Fibroblast of peridontal ligament (primary cell): ENCODE measurements at regions not wholly inside any gene's neighbourhood (a gene's known extent, or its start where the extent isn't known, plus 50 kb on each side); places are given as distances from the start of the nearest gene placed in this dataset.
"Not testable (repeated sequence)": the region's sequence is repeated elsewhere in the genome, so short reads cannot be mapped to it uniquely, and the experiment has no call there.

Experiments used
- DNase-seq: peaks from one replicate; pipeline ENCODE4 v3.0.0-alpha.2; 2010; ENCODE audit errors: extremely low read depth

DNA sequence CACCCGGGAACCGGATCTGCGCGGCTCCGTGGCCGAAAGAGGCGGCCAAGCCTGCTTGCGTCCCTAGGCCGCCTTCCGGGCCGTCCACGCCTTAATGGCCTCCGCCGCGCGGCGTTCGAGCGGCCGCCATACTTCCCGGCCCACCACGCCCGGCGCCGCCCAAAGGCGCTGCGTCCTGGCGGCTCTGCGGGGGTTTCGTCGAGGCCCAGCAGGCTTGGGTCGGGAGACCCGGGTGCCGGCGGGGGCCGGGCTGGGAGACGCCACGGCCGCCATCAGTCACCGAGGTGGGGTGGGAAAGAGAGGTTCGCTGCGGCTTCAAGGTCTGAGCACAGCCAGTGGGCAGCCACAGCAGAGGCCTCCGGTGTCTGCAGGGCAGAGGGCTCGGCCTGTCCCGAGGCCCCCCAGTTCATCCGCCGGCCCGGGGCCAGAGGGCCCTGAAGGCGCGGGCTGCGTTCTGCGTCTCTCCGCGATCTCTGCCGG is 545.8 kb upstream of the CDH10 start:
- no peak for DNase-seq

DNA sequence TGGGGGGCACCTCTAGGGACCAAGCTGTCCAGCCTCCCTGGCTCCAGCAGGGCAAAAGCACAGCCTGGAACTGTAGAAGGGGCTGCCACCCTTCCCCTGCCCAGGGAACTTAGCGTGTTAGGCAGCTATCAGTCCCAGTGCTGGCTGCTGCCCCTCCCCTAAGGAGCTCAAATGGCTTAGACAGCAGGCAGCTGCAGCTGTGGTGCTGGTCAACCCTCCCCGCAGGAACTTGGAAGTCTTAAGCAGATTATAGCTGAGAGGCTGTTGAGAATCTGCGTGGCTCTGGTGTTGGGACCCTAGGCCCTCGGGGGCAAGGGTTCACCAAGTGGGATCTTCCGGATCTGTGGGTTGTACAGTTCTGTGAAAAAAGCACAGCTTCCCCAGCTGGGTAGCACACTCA is 536.5 kb upstream of the CDH10 start:
- no peak for DNase-seq

- not testable (repeated sequence) for DNase-seq
Measured at GRCh38 chr5:25162616-25163015, 517.8 kb upstream of the CDH10 start.

DNA sequence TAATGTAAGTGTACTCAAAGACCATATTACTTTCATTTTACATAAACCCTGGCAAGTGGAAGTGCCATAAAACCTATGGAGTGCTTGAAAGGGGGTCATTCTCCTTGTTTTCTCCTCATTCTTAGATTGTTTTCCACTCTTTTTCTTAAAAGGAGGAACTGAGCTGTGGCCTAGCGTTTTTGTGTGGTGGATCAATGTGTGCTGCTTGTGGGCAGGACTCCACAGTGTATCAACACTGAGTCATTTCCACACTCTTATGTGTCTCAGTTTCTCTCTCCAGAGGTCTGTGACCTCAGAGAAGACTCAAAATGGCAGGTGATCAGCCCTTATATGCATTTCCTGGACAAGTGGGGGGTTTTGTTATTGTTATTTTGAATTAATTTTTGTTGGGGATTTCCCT is 516.1 kb upstream of the CDH10 start:
- no peak for DNase-seq

DNA sequence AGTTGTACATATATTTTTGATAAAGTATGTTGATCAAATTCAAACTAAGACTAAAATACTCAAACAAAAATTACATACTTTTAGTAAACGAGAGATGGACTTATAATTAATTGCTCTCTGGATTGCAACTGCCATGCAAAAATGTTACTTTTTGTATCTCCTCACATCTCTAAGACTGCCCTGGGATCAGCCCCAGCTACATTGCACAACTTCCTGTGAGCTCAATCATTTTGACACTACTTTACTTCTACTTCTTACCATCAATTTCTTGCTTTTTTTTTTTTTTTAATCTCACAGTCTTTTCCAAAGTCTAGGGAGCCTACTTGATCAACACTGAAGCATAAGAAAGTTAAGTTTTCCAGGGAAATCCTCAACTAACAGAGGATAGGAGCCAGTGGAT is 506.0 kb upstream of the CDH10 start:
- no peak for DNase-seq

GRCh38 chr5:25128606-25129005 is 483.8 kb upstream of the CDH10 start:
- no peak for DNase-seq

GRCh38 chr5:25119650-25120049 is 474.9 kb upstream of the CDH10 start:
- DNase-seq = no peak

DNA sequence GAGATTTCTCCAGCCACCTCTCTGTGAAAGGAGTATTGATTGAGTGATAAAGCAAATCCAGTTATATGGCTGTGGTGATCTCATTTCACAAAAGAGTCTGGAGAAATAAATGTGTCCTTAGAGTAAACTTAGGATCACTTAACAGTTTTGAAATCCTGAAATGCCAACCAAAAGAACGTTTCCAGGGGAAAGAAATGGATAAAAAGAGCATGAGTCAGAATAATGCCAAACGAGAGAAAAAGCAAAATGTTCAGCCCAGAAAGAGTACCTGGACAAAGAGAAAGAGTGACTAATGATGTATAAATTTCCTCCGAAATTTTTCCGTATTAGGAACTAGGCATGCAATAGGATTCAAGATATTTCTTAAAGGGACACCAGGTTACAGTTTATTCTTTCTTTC is 463.1 kb upstream of the CDH10 start:
- DNase-seq = no peak

DNA sequence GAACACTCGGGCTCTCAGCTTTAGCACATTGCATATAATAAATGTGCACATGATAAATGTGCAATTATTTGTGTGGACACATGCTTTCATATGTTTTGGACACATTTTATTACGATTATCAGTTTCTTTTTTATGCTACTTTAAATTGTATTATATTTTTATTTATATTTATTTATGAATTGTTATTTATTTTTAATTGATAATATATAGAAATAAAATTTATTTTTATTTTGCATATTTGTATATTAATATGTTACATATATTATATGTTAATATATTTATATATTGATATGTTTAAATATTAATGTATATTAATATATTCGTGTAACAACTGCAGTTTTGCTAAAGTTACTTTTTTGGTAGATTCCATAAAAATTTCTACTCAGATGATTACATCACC is 454.8 kb upstream of the CDH10 start:
- DNase-seq = no peak

DNA sequence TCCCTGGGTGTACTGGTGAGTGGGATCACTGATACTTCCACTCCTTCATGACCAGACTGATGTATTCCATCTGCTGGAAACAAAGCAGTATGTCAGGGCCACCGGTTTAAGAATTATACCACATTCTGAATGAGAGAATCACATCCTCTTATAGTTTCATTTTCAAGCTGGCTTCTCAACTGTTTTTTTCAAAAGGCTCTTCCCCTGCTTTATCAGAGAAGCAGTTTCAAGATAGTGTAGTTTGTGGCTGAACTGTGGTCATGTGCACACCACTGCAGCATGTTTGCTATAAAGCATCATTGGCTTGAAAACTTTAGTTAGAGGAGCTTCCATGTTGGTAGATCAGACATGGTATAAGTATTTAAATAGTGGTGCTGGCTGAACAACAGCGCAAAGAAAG is 450.5 kb upstream of the CDH10 start:
- no peak for DNase-seq

DNA sequence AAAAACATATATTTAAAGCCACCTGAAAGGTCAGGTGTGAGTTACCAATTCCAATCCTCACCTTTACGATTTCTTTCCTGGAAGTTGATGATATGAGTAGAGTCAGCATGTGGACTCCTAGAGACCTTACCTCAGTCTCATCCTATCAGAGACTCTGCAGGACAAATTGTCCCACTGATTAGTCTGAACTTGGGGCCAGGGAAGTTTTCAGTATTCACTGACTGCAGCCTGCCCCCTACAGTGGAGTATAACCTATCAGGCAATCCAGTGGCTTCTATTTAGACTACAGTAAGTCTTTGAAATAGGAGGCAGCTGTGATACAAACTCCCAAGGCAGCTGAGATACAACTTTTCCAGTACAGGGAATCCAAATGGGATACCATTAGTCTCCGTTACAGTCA is 449.4 kb upstream of the CDH10 start:
- no peak for DNase-seq

DNA sequence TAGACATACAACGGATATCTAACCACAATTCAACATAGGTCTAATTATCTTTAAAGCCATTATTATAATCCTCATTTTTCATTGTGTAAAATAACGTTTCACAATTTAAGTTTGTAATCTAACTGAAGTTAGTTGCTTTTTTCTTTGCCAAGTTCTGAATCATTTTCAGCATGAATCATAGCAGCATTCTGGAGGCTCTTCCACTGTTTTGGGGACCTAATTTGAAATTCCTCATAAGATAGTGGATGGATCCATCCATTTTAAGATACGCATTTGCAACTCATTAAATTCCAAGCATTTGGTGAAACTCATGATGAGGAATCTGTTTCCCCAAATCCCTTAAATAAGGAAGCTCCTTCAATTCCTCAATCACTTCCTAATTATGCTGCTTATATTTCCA is 447.1 kb upstream of the CDH10 start:
- DNase-seq = no peak

DNA sequence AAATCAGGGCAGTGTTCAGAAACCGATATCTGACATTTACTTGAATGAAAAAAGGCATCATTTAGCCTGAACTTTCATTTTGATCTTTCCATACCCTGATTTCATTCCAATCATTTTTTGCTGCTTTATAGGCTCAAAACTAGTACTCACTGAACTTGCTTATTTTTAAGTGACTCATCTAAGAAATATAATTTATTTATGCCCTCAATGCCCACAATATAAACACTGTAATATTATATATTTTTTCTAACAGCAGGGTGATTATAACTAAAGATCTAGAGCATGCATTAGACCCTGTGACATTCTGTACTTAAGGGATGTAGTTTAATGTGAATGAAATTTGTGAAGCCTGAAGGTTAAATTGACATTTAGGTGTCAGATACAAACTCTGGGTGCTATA is 446.1 kb upstream of the CDH10 start:
- DNase-seq = no peak

- DNase-seq = no peak
Measured at GRCh38 chr5:25090275-25090674, 445.5 kb upstream of the CDH10 start.

DNA sequence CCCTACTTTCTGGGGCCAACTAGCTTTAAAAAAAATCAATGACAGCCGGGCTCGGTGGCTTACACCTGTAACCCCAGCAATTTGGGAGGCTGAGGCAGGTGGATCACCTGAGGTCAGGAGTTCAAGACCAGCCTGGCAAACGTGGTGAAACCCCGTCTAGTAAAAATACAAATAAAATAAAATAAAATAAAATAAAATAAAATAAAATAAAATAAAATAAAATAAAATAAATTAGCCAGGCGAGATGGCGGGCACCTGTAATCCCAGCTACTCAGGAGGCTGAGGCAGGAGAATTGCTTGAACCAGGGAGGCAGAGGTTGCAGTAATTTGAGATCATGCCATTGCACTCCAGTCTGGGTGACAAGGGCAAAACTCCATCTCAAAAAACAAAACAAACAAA is 443.9 kb upstream of the CDH10 start:
- not testable (repeated sequence) for DNase-seq

GRCh38 chr5:25083261-25083660 is 438.5 kb upstream of the CDH10 start:
- DNase-seq = not testable (repeated sequence)

GRCh38 chr5:25066239-25066638 is 421.5 kb upstream of the CDH10 start:
- DNase-seq = no peak

DNA sequence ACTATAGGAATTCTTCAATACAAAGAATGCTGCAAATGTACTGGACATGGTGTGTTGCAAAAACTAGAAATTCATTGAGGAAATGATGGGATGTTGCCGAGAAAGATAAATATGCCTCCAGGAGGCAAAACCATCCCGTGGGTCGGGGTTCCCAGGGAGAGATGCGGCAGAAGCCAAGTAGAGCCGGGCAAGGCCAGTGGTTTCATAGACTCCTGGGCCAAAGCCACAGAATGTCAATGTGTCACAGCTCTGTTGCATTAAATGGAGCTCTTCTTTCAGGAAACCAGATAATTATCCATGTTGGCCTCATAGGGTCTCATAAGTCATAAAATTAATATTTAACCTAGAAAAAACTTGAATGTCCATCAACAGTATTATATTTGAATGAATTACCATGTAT is 419.5 kb upstream of the CDH10 start:
- no peak for DNase-seq

DNA sequence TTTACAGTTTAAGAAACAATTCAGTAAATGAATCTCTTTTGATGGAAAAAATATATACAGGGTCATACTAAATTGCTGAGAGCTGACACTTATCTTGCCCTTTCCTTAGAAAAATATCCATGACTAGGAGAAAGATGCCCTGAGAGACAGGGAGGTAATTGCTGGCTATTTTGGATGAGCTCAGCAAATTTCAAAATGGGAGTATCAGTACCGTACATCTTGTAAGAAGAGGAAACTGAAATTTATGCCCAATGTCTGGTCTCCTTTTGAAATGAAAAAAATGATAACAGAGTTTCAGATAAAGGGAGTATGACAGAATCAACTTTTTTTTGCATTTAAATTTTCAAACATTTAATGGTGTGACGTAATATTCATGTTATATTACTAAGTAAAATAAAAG is 415.8 kb upstream of the CDH10 start:
- no peak for DNase-seq

DNA sequence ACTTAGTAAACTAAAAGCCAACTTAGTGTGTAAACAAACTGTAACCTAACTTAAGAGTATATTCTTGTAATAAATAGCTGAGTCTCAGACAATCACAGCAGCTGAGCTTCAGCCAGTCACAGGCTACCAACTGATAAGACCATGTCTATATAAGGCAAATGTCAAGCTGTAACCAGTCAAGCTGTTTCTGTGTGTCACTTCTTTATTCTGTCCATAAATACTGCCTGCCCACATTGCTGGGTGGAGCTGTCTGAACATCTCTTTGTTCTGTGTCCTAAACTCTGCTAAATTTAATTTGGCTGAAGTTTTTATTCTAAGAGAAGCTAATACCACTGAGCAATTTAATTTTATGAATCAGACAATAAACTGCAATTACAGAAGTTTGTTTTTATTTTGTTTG is 412.1 kb upstream of the CDH10 start:
- no peak for DNase-seq

DNA sequence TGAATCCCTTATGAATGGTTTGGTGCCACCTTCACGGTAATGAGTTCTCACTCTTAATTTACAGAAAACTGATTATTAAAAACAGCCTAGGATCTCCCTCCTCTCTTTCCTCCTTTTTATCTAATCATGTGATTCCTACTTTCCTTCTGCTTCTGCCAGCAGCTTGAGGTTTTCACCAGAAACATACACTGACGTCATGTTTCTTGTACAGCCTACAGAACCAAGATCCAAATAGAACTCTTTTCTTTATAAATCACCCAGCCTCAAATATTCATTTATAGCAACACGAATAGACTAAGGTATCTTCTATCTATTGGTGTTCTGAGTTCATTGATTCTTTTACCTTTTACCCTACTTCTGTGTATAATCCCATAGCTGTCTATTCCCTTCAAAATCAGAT is 388.9 kb upstream of the CDH10 start:
- no peak for DNase-seq

- DNase-seq = no peak
Measured at GRCh38 chr5:25029004-25029403, 384.2 kb upstream of the CDH10 start.

DNA sequence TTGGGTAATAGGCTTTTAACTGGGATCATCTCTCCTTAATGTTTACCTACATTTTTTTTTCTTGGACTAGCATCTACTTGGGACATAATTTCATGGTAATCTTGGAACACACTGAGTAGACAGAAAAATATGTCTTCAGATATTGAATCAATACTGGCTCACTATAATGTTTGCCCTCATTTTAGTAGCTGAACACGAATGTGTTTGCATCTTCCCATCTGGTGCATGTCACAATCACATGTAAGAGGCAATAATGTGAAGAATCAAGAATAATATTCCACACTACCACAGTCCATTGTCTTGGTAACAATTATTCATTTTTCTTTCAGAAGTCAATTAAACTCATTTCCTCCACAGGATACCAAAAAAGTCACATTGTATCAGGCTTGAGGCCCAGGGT is 382.7 kb upstream of the CDH10 start:
- no peak for DNase-seq

DNA sequence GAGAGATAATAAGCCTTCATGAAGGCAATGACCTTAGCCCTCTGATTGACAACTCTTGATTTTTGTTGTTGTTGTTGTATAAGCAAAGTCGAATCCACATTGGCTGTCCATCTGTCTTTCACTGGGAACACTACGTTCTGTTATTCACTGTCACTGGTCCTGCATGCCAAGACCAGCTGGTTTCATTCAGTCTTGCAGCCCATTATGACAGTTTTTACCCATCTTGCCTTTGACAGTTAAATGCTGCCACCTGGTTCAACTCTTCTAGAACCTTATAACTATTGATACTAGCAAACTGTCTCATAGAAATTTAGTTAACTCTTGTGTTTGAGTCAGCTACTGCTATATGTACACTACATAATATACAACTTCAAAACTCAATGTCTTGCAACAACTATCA is 382.3 kb upstream of the CDH10 start:
- DNase-seq = no peak

- no peak for DNase-seq
Measured at GRCh38 chr5:25025831-25026230, 381.1 kb upstream of the CDH10 start.
